ENCODE measurements at regions not wholly inside any gene's neighbourhood (a gene's known extent, or its start where the extent isn't known, plus 50 kb on each side); places are given as distances from the start of the nearest gene placed in this dataset.

DNA sequence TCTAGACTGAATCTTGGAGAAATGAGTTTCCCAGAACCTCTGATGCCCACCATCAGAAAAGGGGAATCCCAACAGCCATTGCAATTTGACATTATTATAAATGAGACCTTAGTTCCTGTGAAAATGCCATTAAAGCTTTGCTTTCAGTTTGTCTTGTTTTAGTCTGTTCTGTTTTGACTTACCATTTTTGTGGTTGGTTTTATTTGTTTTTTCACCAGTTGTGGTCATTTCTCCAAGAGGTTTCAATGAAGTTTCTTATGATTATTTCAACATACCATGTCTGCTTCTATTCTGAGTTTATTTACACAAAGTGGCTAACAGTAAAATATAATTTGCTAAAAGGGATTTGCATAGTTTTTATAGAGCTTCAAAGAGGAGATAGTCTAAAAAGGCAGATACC is 175.0 kb upstream of the MCTP2 start:
- intact Hi-C loops (cut with DNase I; ENCODE audit: low total_unique reads), result no loop called here
- Histone ChIP-seq H3K4me1 (peaks cover 0 to 4% (median 0%) of the 10 kb centered on the region in 6 donors), H3K9me3 (no peaks in the 10 kb centered on the region), H3K4me3 (no peak overlapping the region), H3K36me3 (no peaks in the 10 kb centered on the region), H3K27ac (no peak overlapping the region), H3K27me3 (replicated peaks in 1 of 7) (peaks cover 0 to 16% (median 0%) of the 10 kb centered on the region in 7 donors)
- TF ChIP-seq POLR2AphosphoS5 (IDR thresholded peaks at IDR 0.05), result no peak
- TF ChIP-seq POLR2A (IDR thresholded peaks at IDR 0.05), result no peak
- TF ChIP-seq, protein P1, sequence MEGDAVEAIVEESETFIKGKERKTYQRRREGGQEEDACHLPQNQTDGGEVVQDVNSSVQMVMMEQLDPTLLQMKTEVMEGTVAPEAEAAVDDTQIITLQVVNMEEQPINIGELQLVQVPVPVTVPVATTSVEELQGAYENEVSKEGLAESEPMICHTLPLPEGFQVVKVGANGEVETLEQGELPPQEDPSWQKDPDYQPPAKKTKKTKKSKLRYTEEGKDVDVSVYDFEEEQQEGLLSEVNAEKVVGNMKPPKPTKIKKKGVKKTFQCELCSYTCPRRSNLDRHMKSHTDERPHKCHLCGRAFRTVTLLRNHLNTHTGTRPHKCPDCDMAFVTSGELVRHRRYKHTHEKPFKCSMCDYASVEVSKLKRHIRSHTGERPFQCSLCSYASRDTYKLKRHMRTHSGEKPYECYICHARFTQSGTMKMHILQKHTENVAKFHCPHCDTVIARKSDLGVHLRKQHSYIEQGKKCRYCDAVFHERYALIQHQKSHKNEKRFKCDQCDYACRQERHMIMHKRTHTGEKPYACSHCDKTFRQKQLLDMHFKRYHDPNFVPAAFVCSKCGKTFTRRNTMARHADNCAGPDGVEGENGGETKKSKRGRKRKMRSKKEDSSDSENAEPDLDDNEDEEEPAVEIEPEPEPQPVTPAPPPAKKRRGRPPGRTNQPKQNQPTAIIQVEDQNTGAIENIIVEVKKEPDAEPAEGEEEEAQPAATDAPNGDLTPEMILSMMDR (IDR thresholded peaks at IDR 0.05 in 8 of 11, conservative IDR thresholded peaks at IDR 0.05 in 3 of 11), result no peak
- DNase-seq, result no peak

DNA sequence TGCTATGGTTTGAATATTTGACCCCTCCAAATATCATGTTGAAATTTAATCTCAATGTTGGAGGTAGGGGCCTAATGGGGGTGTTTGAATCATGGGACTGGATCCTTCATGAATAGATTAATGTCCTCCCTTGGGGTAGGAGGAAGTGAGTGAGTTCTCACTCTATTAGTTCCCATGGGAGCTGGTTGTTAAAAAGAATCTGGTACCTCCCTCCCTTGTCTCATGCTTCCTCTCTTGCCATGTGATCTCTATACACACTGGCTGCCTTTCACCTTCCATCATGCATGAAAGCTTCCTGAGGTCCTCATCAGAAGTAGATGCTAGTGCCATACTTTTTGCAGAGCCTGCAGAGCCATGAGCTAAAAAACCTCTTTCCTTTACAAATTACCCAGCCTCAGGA is 177.7 kb upstream of the MCTP2 start:
- DNase-seq, result no peak
- TF ChIP-seq, protein P1 (IDR thresholded peaks at IDR 0.05 in 8 of 11, conservative IDR thresholded peaks at IDR 0.05 in 3 of 11), result no peak
- intact Hi-C loops (cut with DNase I; ENCODE audit: low total_unique reads), result no loop called here
- no peaks in the 10 kb centered on the region for H3K9me3 ChIP-seq
- H3K27me3 ChIP-seq (replicated peaks in 1 of 7), result peaks cover 0 to 5% (median 0%) of the 10 kb centered on the region in 7 donors
- H3K4me3 ChIP-seq, result no peak overlapping the region
- no peaks in the 10 kb centered on the region for H3K4me1 ChIP-seq
- no peaks in the 10 kb centered on the region for H3K36me3 ChIP-seq
- no peak overlapping the region for H3K27ac ChIP-seq

DNA sequence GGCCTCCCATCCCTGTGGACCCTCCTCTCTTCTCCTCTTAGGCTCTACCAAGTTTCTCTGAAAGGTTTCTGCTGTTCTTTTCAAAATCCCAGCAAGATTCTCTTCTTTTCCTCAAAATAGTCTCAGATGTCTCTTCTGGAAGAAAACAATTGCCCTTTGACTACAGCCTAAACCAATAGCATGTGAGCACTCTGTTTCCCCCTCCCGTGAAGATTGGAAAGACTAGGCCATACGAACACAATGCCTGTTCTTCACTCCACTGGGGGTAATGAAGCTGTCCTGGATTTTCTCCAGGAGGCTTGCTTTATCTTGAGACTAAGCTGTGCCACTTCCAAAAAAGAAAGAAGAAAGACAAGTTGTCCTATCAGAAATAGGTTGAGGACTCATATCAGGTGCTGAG is 178.7 kb upstream of the MCTP2 start:
- no peak overlapping the region for H3K27ac ChIP-seq
- DNase-seq, result no peak
- H3K36me3 ChIP-seq, result no peaks in the 10 kb centered on the region
- H3K27me3 ChIP-seq (replicated peaks in 1 of 7), result peaks cover 0 to 5% (median 0%) of the 10 kb centered on the region in 7 donors
- no peaks in the 10 kb centered on the region for H3K4me1 ChIP-seq
- H3K9me3 ChIP-seq, result no peaks in the 10 kb centered on the region
- TF ChIP-seq POLR2AphosphoS5 (IDR thresholded peaks at IDR 0.05) (no peak), POLR2A (IDR thresholded peaks at IDR 0.05) (no peak)
- TF ChIP-seq, protein P1 (IDR thresholded peaks at IDR 0.05 in 8 of 11, conservative IDR thresholded peaks at IDR 0.05 in 3 of 11), result no peak
- WGBS, 5 donors, result 84 to 98% (median 92%) methylated on average over 2 of the region's 2 CpGs
- no peak overlapping the region for H3K4me3 ChIP-seq
- intact Hi-C loops (cut with DNase I; ENCODE audit: low total_unique reads), result no loop called here

DNA sequence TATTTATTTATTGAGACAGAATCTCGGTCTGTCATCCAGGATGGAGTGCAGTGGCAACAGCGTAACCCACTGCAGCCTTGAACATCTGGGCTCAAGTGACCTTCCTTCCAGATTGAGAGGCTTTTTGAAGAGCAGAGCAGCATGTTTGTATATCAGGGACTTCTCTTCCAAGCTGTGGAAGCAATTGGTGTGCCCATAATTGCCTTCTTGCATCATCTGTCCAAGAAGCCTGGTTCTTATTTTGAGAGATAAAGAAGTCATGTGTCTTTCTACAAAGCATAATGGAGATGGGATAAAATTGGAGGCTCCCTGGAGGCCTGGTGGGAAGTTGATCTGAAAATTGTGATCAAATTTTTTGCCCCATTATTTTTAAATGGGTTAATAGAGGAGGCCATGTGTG is 183.8 kb upstream of the MCTP2 start:
- 80 to 96% (median 85%) methylated on average over 2 of the region's 2 CpGs for WGBS, 5 donors
- TF ChIP-seq POLR2AphosphoS5 (IDR thresholded peaks at IDR 0.05) (no peak), POLR2A (IDR thresholded peaks at IDR 0.05) (no peak)
- TF ChIP-seq, protein P1 (IDR thresholded peaks at IDR 0.05 in 8 of 11, conservative IDR thresholded peaks at IDR 0.05 in 3 of 11), result no peak
- H3K27ac ChIP-seq, result no peak overlapping the region
- DNase-seq, result no peak
- H3K9me3 ChIP-seq, result peaks cover 0 to 6% (median 0%) of the 10 kb centered on the region in 8 donors
- no peaks in the 10 kb centered on the region for H3K27me3 ChIP-seq (replicated peaks in 1 of 7)
- H3K4me3 ChIP-seq, result no peak overlapping the region
- no peaks in the 10 kb centered on the region for H3K4me1 ChIP-seq
- intact Hi-C loops (cut with DNase I; ENCODE audit: low total_unique reads), result no loop called here
- H3K36me3 ChIP-seq, result no peaks in the 10 kb centered on the region

All from spleen (tissue), 11 donors.